T-helper 1 cell (primary cell): ENCODE measurements at regions not wholly inside any gene's neighbourhood (a gene's known extent, or its start where the extent isn't known, plus 50 kb on each side); places are given as distances from the start of the nearest gene placed in this dataset.

Source experiments
- DNase-seq, 5 donors: peaks; one replicate each; pipeline ENCODE4 v3.0.0-alpha.2; 2012 to 2020

DNA sequence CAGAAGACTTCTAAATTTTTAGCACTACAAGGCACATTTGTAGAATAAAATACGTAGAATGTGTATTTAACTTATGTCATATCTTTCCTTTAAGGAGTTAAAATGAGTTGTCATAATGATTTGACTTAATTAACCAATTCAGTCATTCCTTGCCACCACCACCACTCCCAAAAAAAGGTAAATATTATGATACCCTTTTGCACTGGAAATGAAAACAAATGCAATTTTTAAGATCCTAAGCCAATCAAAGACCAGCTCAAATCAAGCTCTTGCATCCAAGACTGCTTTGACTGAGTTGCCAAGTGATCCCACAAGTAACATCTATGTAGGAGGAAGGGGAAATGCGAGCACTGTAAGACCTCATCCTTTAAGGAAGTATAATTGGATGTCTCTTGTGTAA, 426.6 kb upstream of the ATP11B start:
- no peak for DNase-seq

- DNase-seq, result no peak
Measured at GRCh38 chr3:182369861-182370260, 423.4 kb upstream of the ATP11B start.

- no peak for DNase-seq
Measured at GRCh38 chr3:182370949-182371348, 422.4 kb upstream of the ATP11B start.

GRCh38 chr3:182375916-182376315, 417.4 kb upstream of the ATP11B start:
- DNase-seq, result no peak

- no peak for DNase-seq
Measured at GRCh38 chr3:182382112-182382857, 411.0 kb upstream of the ATP11B start.

GRCh38 chr3:182384221-182384620, 409.1 kb upstream of the ATP11B start:
- no peak for DNase-seq

DNA sequence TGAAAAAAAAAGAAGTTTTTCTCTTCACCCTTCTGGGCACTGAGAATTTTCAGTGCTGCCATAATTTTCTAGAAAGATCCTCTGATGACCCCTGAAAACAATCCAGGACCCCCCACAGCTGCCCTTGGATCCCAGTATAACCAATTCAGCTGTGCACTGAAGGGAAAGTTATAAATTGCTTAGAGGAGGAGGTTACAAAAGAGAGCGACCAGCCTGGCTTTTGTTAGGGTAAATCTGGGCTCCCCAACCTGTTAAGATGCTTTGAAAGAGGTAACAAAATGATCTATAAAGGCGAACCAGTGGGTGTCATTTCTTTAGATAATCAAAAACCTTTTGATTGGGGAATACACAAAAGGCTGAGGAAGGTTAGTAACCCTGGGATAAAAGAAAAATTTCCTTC, 407.9 kb upstream of the ATP11B start:
- no peak for DNase-seq

DNA sequence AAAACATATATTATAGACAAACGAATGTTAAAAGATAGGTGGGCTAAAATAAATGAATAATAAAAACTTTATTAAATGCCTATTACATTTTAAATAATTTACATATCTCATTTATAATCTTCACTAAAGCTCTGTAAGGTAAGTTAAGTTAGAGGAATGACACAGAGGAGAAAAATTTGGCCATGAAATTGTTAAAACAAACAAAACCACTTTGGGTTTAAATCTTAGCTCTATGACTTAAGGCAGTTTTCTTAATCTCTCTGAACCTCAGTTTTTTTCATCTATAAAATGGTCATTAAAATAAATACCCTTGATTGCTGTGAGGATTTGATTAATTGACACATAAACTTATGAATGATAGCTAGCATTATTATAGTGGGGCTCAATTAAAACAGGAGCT, 404.8 kb upstream of the ATP11B start:
- DNase-seq, result no peak

DNA sequence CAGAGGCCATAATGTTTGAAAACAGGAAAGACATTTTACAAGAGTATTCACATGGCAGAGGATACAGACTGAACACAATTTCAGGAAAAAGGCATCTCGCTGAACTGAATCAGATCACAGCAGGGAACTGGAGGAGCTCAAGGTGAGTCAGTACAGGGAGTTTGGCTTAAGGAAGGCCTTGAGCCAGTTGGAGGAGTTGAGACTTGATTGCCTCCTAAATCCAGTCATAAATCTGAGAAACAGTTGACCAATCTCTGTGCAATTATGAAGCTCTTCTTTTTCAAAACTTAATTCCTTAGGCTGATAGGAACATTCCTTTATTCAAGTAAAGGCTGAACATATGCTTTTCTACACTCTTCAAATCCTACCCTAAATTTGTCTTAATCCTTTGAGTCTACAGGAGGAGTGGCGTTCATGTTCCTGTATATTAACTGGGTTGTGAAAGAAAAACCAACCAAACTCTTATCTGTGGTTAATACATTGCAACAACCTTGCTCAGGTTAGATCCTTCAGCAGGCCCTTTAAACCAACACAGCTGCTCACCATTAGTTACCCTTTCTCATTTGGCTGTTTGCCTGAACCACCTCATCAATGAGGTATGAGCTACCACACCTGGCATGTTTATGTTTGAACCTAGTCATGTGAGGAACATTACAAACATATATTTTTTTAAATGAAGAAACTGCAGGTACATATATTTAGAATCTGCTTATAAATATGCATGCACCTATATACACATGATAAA, 404.1 kb upstream of the ATP11B start:
- no peak for DNase-seq

DNA sequence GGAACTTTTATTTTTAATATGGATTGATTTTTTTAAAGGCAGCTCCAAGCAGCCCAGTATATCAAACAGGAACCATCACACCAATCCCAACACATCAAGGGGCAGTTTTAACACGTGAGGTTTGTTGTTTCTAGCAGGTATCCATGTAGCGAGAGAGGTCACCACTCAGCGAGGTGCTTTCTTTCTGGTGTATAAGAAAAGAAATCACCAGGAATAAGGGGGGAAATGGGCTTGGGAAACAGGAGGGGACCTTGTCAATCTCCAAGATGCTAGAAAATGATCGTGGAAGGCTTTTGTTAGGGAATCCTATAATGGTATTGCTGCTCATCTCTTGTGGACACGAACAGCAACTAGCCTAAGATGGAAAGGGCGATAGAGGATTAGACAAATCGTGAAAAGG, 402.9 kb upstream of the ATP11B start:
- no peak for DNase-seq

GRCh38 chr3:182392182-182392937, 400.9 kb upstream of the ATP11B start:
- DNase-seq, result no peak

DNA sequence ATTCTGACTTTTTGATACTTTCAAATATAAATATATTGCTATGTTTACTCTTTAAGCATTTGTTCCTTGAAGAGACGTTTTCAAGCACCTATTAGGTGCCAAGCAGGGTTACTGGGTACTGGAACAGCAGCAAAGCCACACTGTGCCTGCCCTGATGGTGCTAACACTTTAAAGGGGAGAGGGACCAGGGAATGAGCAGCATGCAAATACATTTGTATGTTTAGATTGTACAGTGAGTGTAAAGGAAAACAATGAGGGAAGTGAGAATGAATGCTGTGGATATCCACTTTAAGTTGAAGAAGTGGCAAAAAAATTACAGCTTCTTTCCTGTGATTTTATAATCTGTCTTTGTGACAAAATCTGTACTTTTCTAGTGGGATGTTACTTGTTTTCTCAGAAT, 400.2 kb upstream of the ATP11B start:
- no peak for DNase-seq

DNA sequence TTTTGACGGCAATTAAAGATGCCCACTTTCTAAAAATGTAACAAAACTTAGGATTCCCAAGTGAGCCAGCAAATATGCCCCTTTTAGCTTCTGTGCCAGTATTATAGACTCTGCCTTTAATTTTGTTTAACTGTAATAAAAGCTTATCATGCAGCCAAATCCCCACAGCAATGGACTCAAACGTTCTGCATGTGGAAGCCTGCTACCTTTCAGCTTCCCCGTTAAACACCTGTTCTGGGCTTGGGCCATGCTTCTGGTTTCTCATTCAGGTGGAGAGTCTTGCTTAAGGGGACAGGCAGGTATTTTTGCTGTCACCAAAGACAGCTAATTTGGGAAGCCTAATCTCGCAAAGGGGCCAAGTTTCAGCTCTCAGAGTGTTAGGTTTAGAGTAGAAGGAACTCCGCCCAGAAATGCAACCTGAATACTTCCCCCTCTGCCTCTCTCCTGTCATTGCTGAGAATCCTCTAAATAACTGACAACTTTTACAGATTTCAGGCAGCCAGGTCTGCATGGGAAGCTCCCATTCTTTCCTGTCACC, 399.4 kb upstream of the ATP11B start:
- no peak for DNase-seq

GRCh38 chr3:182397164-182397563, 396.1 kb upstream of the ATP11B start:
- DNase-seq, result no peak

DNA sequence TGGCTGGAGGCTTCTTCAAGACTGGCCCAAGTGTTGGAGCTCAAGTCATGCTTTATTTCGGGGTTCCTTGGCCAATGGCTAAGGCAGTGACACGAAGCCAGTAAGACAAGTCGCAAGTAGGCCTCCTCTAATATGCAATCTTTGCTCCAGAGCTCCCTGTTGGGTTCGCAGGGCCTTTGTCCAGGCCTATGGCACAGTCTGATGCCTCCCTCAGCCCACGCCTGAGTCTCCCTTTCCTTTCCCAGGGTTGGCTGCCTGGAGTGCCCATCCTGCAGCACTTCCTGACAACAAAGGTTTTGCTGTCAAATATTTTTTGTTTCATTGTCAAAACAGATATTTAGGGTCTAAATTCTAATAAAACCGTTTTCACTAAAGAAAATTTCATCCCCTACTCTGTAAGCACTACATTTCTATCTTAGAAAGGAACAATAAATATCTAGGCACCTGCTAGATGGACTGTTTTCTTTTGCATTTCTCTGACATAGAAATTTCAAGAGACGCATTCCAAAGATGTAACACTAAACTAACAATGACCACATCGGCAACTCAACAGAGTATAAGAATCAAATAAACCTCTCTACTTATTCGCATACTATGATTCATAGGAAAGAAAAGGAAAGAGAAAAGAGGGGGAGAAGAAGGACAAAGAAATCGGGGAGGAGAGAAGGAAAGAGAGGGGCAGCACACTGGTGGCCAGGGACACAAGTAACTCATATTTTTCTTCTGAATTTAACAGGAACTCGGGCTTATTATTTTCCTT, 393.1 kb upstream of the ATP11B start:
- no peak for DNase-seq

- no peak for DNase-seq
Measured at GRCh38 chr3:182400838-182401237, 392.5 kb upstream of the ATP11B start.

- DNase-seq, result no peak
Measured at GRCh38 chr3:182404031-182404430, 389.3 kb upstream of the ATP11B start.

- no peak for DNase-seq
Measured at GRCh38 chr3:182405759-182406158, 387.5 kb upstream of the ATP11B start.

DNA sequence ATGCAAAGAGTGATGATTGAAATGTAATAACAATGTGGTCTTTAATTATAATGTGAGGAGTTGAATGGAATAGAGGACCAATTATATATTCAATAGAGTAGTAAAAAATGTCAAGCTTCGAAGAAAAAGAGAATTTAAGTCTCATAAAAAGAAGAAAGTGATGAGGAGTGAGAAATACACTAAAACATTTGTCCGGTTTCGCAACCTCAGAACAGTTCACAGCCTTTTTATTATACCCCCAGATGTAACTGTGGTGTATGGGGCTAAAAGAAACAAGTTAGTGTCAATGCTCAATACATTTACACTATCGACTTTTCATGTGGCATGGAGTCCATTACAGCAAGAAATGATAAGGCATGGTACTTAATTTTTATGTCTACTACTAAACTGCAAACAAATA, 386.5 kb upstream of the ATP11B start:
- DNase-seq, result no peak

DNA sequence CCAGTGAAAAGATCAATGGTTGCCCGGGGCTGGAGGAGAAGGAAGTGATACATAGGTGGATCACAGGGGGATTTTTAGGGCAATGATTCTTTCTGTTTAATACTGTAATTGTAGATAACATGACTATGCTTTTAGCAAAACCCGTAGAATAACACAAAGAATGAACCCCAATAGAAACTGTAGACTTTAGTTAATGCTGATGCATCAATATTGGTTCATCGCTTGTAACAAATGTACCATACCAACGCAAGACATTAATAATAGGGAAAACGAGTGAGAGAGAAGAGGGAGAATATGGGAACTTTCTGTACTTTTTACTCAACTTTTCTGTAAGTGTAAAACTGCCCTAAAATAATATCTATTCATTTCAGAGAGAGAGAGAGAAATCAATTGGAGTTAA, 383.3 kb upstream of the ATP11B start:
- DNase-seq, result no peak

DNA sequence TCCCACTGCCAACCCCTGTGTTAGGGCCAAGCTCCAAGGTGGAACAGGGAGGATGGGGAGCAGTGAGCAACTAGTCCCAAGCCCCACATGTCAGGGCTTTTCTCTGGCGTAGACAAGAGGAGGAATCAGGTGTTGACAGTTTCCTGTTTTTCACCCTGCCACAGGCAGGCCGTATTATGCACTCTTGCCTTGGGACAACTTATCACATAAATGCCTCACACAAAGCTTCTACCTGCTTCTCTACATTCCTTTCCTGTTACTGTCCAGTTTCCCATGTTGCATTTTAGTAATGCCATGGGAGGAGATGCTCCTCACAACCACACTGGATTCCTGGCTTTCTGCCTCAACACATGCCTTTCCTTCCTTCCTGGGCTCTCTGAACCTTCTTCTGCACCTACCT, 381.2 kb upstream of the ATP11B start:
- DNase-seq, result no peak

DNA sequence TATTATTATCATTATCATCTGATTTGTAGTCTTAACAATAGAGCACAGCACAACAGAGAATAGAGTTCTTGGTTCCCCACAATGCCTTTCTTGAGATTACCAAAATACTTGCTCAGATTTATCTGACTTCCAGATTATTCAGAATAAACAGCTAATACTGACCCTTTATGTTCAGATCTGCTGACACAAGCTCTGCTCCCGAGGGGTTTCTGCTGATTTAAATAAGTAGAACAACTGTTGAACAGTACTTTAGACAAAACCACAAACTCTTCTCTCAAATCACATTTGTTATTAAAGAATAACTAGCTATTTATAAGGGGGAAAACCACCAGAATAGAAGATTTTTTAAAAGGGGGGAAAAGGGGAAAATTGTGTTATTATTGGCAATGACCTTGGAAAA, 380.2 kb upstream of the ATP11B start:
- no peak for DNase-seq

GRCh38 chr3:182413682-182414081, 379.6 kb upstream of the ATP11B start:
- DNase-seq, result no peak
